ENCODE measurements at regions not wholly inside any gene's neighbourhood (a gene's known extent, or its start where the extent isn't known, plus 50 kb on each side); places are given as distances from the start of the nearest gene placed in this dataset.

GRCh38 chr12:90393089-90393488 lies 561.9 kb downstream of the CCER1 start:
- DNase-seq: no peak

- peak; percentile 71 to 75 for DNase-seq
These were observed 564.0 kb downstream of the CCER1 start for GRCh38 chr12:90390947-90391346.

GRCh38 chr12:90368081-90368480 lies 586.9 kb downstream of the CCER1 start:
- DNase-seq: no peak

- no peak for DNase-seq
These were observed 588.7 kb downstream of the CCER1 start for GRCh38 chr12:90366286-90366685.

- DNase-seq: no peak
These were observed 594.7 kb downstream of the CCER1 start for GRCh38 chr12:90360300-90360699.

- DNase-seq: no peak
These were observed 599.1 kb downstream of the CCER1 start for GRCh38 chr12:90355711-90356355.

GRCh38 chr12:90343966-90344365 lies 611.0 kb downstream of the CCER1 start:
- DNase-seq: no peak

GRCh38 chr12:90342081-90342480 lies 612.9 kb downstream of the CCER1 start:
- no peak for DNase-seq

GRCh38 chr12:90339837-90340236 lies 615.1 kb downstream of the CCER1 start:
- DNase-seq: no peak

GRCh38 chr12:90338365-90338764 lies 616.6 kb downstream of the CCER1 start:
- DNase-seq: no peak

- DNase-seq: no peak
These were observed 618.0 kb downstream of the CCER1 start for GRCh38 chr12:90337018-90337417.

GRCh38 chr12:90335566-90335965 lies 619.4 kb downstream of the CCER1 start:
- peak; percentile 14 to 22 for DNase-seq

GRCh38 chr12:90333939-90334338 lies 621.0 kb downstream of the CCER1 start:
- DNase-seq: no peak

- DNase-seq: no peak
These were observed 621.6 kb downstream of the CCER1 start for GRCh38 chr12:90333424-90333823.

- no peak for DNase-seq
These were observed 623.2 kb downstream of the CCER1 start for GRCh38 chr12:90331821-90332220.

- no peak for DNase-seq
These were observed 622.6 kb upstream of the ATP2B1 start for GRCh38 chr12:90331262-90331661.

- no peak for DNase-seq
These were observed 619.4 kb upstream of the ATP2B1 start for GRCh38 chr12:90327793-90328743.

- no peak for DNase-seq
These were observed 614.6 kb upstream of the ATP2B1 start for GRCh38 chr12:90323217-90323616.

- no peak for DNase-seq
These were observed 613.4 kb upstream of the ATP2B1 start for GRCh38 chr12:90322006-90322405.

- no peak for DNase-seq
These were observed 612.7 kb upstream of the ATP2B1 start for GRCh38 chr12:90321369-90321768.

GRCh38 chr12:90311561-90311960 lies 602.9 kb upstream of the ATP2B1 start:
- DNase-seq: no peak

- no peak for DNase-seq
These were observed 596.7 kb upstream of the ATP2B1 start for GRCh38 chr12:90305379-90305778.

- DNase-seq: no peak
These were observed 595.6 kb upstream of the ATP2B1 start for GRCh38 chr12:90304231-90304630.

GRCh38 chr12:90303771-90304170 lies 595.1 kb upstream of the ATP2B1 start:
- DNase-seq: no peak

Data from AML-193 (cell line).